ENCODE measurements at regions not wholly inside any gene's neighbourhood (a gene's known extent, or its start where the extent isn't known, plus 50 kb on each side); places are given as distances from the start of the nearest gene placed in this dataset.
A peak's percentile ranks its signal among the peaks of the same experiment; 100 is the strongest.

GRCh38 chr6:10201606-10202510, 213.0 kb downstream of the TFAP2A start:
- Histone ChIP-seq H3K9ac (ENCODE audit: insufficient read depth in 1 of 2, low read length in 2 of 2) (no peak overlapping the region), H3K27ac (ENCODE audit: low read depth in 1 of 2, low read length in 1 of 2) (no peak overlapping the region), H3K27me3 (ENCODE audit: control insufficient read depth in 3 of 3, insufficient read depth in 3 of 3, low read length in 2 of 3) (no peaks in the 10 kb centered on the region), H3K4me1 (ENCODE audit: control insufficient read depth in 5 of 5, insufficient read depth in 5 of 5, low read length in 5 of 5) (peaks cover 0 to 6% (median 0%) of the 10 kb centered on the region in 5 donors), H3K36me3 (ENCODE audit: control insufficient read depth in 4 of 4, insufficient read depth in 4 of 4, low read length in 4 of 4) (no peaks in the 10 kb centered on the region), H3K9me3 (ENCODE audit: control insufficient read depth in 4 of 4, insufficient read depth in 3 of 4, low read length in 3 of 4) (peaks cover 0 to 4% (median 0%) of the 10 kb centered on the region in 4 donors), H3K4me3 (no peak overlapping the region)
- peak in 2 of 3 donors; percentile 14 to 64 for DNase-seq
- no peak for ATAC-seq (ENCODE audit: insufficient read depth, low FRiP score)
- 86 to 89% methylated on average over 8 of the region's 8 CpGs for WGBS, 2 donors
- TF ChIP-seq CTCF (IDR thresholded peaks at IDR 0.05; ENCODE audit: control extremely low read depth, extremely low read depth) = no peak

- no peak for TF ChIP-seq CTCF (IDR thresholded peaks at IDR 0.05; ENCODE audit: control extremely low read depth, extremely low read depth)
- ATAC-seq (ENCODE audit: insufficient read depth, low FRiP score) = no peak
Measured at GRCh38 chr6:10196090-10196489, 218.8 kb downstream of the TFAP2A start.

GRCh38 chr6:10194816-10195672, 219.8 kb downstream of the TFAP2A start:
- H3K4me1 ChIP-seq (ENCODE audit: control insufficient read depth in 5 of 5, insufficient read depth in 5 of 5, low read length in 5 of 5) = no peaks in the 10 kb centered on the region
- ATAC-seq (ENCODE audit: insufficient read depth, low FRiP score) (no peak), DNase-seq (no peak)
- H3K9ac ChIP-seq (ENCODE audit: insufficient read depth in 1 of 2, low read length in 2 of 2) = no peak overlapping the region
- 89 to 91% methylated on average over 5 of the region's 5 CpGs for WGBS, 2 donors
- H3K36me3 ChIP-seq (ENCODE audit: control insufficient read depth in 4 of 4, insufficient read depth in 4 of 4, low read length in 4 of 4) = no peaks in the 10 kb centered on the region
- H3K9me3 ChIP-seq (ENCODE audit: control insufficient read depth in 4 of 4, insufficient read depth in 3 of 4, low read length in 3 of 4) = peaks cover 0 to 2% (median 0%) of the 10 kb centered on the region in 4 donors
- no peak overlapping the region for H3K27ac ChIP-seq (ENCODE audit: low read depth in 1 of 2, low read length in 1 of 2)
- TF ChIP-seq CTCF (IDR thresholded peaks at IDR 0.05; ENCODE audit: control extremely low read depth, extremely low read depth) = no peak
- no peaks in the 10 kb centered on the region for H3K27me3 ChIP-seq (ENCODE audit: control insufficient read depth in 3 of 3, insufficient read depth in 3 of 3, low read length in 2 of 3)
- no peak overlapping the region for H3K4me3 ChIP-seq

More at GRCh38 chr6:10196090-10196489, 218.8 kb downstream of the TFAP2A start:
- DNase-seq = no peak
- no peaks in the 10 kb centered on the region for H3K36me3 ChIP-seq (ENCODE audit: control insufficient read depth in 4 of 4, insufficient read depth in 4 of 4, low read length in 4 of 4)
- no peak overlapping the region for H3K4me3 ChIP-seq
- WGBS, 2 donors = 78 to 85% methylated on average over 5 of the region's 5 CpGs
- peaks cover 0 to 2% (median 0%) of the 10 kb centered on the region in 4 donors for H3K9me3 ChIP-seq (ENCODE audit: control insufficient read depth in 4 of 4, insufficient read depth in 3 of 4, low read length in 3 of 4)
- H3K27ac ChIP-seq (ENCODE audit: low read depth in 1 of 2, low read length in 1 of 2) = no peak overlapping the region
- no peaks in the 10 kb centered on the region for H3K27me3 ChIP-seq (ENCODE audit: control insufficient read depth in 3 of 3, insufficient read depth in 3 of 3, low read length in 2 of 3)
- no peak overlapping the region for H3K9ac ChIP-seq (ENCODE audit: insufficient read depth in 1 of 2, low read length in 2 of 2)
- H3K4me1 ChIP-seq (ENCODE audit: control insufficient read depth in 5 of 5, insufficient read depth in 5 of 5, low read length in 5 of 5) = no peaks in the 10 kb centered on the region
